GM21360 (cell line): ENCODE measurements at regions not wholly inside any gene's neighbourhood (a gene's known extent, or its start where the extent isn't known, plus 50 kb on each side); places are given as distances from the start of the nearest gene placed in this dataset.

Experiments used
- ATAC-seq: cut with Tn5 transposase; IDR thresholded peaks from one replicate; pipeline ENCODE4 v1.9.1; 2021; ENCODE audit warnings: mild to moderate bottlenecking, moderate library complexity; ENCODE audit not compliant: unreplicated experiment

DNA sequence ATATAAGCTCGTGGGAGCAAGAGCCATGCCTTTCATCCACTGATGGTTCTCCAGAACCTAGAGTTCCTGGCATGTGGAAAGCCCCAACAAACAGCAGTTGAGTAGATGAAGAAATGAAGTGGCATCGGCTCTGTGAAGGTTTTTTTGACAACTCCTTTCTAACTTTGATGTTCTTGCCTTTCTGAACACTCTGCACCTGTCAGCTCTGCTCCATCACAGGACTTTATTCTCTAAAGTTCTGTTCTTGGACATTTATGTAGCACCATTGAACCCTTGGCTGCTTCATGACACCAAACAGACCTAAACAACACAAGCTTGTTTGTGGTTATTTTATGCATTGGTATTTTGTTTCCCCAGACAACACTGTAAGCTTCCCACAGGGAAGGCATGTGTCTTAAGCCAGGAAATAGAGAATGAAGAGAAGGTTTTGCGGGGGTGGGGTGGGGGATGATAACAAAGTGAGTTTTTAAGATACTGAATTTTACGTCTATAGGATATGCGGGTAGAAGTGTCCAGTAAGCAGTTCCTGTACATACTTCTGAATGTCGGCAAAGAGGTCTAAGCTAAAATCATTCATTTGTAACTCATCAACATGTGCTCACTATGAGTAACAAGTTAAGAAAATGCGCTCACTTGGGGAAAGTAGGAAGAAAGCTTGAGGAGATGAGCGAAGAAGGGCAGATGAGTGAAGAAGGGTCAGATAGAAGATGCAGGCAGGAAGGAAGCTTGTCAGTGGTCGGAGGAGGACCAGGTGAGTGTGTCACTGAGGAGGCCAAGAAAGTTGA is 146.0 kb upstream of the PLEKHG7 start:
- ATAC-seq, result no peak

- no peak for ATAC-seq
Measured at GRCh38 chr12:92556141-92556540, 146.6 kb upstream of the PLEKHG7 start.

- ATAC-seq, result no peak
Measured at GRCh38 chr12:92554158-92555073, 148.4 kb upstream of the PLEKHG7 start.

GRCh38 chr12:92553389-92553788 is 149.4 kb upstream of the PLEKHG7 start:
- no peak for ATAC-seq

DNA sequence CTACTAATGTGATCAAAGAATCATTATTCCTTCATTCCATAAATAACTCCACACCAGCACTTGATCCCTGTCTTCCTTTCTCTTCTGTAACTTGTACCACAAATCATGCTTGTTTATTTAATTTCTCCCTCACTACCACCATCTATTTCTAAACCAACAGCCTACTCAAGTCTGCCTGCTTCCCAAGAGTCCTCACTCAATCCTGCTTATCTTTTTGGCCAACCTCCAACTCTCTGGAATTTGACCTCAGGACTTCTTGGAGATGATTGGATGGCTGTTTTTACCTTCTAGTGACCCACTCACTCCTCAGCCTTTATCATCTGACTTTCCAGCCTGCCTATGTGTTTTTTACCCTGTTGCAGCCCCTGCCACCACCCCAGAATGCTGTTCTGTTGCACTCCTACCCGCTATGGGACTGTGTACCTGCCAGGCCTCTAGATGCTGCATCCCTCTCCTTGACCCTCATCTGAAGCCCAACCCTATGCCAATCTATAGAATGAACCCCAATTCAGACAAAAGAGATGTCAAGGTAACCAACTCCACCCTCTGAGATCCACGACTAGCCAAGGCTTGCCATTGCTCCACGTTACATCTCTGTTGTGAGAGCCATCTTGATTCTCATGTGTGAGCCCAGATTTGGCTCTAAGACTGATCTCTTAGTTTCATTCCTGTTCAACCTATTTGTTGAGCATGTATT is 150.2 kb upstream of the PLEKHG7 start:
- no peak for ATAC-seq

- peak; percentile 74 for ATAC-seq
Measured at GRCh38 chr12:92551853-92552397, 150.9 kb upstream of the PLEKHG7 start.

- no peak for ATAC-seq
Measured at GRCh38 chr12:92551210-92551609, 151.6 kb upstream of the PLEKHG7 start.

- no peak for ATAC-seq
Measured at GRCh38 chr12:92550661-92551060, 152.1 kb upstream of the PLEKHG7 start.

DNA sequence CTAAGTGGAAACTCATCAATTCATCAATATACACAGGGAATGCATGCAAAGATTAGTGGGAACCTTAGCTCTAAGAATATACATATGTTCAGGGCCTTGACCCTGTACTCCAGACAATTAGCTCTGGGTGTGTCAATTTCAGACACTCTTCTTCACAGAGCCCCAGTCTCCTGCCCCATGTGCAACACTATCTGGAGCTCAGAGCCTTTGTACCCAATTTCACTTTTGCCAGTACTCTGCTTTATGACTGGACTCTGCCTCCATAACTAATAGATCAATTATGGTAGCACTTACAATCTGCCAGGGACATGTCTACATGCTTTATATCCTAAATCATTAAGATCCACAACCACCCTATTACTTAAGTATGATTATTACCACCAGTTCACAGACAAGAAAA is 152.5 kb upstream of the PLEKHG7 start:
- no peak for ATAC-seq

- no peak for ATAC-seq
Measured at GRCh38 chr12:92549516-92549915, 153.3 kb upstream of the PLEKHG7 start.

GRCh38 chr12:92547906-92548305 is 154.9 kb upstream of the PLEKHG7 start:
- no peak for ATAC-seq

GRCh38 chr12:92547420-92547819 is 155.4 kb upstream of the PLEKHG7 start:
- no peak for ATAC-seq

DNA sequence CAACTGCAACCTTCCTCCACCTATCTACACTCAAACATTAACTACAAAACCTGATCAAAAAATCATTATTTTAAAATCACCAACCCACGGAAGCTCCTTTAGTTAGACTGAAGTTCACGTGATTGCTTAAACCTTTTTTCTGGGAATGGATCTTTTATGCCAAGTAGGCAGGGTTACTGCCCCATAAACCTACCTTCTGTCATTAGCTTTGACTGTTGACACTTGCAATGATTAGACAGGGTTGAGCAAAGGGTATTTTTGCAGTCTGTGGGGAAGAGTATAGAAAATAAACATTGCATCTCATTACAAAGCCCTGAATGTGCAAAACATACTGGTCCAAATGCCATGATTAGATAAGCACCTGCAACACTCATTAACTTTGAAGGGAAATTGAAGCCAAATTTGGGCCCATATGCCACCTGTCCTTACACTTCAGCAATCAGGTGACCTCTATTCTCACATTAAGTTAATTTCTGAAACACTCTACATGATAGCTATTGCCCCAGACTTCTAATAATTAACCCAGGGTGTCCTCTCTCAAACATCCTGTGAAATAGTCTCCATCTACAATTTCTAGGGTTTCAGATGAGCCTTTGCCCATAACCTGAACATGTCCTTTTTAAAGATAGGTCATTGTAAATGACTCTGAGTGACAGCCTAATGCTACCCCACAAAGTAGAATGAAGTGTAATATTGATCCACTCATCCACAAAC is 156.0 kb upstream of the PLEKHG7 start:
- ATAC-seq, result no peak

GRCh38 chr12:92546259-92546634 is 156.5 kb upstream of the PLEKHG7 start:
- no peak for ATAC-seq

GRCh38 chr12:92544322-92544721 is 158.5 kb upstream of the PLEKHG7 start:
- no peak for ATAC-seq

GRCh38 chr12:92543840-92544239 is 158.9 kb upstream of the PLEKHG7 start:
- no peak for ATAC-seq

DNA sequence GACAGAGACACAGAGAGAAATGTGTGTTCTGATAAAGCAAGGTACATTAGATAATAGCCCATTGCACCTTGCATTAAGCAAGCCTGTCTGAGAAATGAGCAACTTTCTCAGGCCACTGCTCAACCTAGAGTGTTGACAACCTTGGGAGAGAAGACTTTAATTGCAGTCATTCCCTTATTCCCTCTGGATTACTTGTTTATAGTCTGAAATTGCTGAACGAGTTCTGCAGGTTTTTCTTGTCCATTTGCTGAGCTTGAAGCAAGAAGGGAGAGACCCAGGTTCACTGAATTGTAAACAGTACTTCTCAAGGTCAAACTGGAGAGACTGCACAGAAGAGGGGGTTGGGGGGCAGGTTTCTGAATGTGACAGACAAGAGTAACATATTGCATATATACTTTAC is 159.4 kb upstream of the PLEKHG7 start:
- ATAC-seq, result no peak

DNA sequence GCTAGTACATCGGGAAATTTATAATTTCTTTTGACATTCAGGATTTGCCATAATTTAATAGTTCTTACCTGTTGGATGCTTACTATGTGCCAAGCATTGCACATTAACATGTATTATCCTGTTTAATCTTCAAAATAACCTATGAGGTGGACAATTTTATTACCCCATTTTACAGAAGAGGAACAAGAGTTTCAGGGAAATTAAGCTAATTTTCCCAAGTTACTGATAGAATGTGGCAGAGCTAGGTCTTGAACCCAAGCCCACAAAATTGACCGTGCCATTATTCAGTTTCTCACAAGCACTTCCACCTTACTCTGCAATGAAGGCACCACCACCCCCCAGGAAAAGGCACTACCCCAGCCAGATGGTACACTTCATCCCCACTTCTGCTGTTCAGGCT is 161.1 kb upstream of the PLEKHG7 start:
- ATAC-seq, result no peak

DNA sequence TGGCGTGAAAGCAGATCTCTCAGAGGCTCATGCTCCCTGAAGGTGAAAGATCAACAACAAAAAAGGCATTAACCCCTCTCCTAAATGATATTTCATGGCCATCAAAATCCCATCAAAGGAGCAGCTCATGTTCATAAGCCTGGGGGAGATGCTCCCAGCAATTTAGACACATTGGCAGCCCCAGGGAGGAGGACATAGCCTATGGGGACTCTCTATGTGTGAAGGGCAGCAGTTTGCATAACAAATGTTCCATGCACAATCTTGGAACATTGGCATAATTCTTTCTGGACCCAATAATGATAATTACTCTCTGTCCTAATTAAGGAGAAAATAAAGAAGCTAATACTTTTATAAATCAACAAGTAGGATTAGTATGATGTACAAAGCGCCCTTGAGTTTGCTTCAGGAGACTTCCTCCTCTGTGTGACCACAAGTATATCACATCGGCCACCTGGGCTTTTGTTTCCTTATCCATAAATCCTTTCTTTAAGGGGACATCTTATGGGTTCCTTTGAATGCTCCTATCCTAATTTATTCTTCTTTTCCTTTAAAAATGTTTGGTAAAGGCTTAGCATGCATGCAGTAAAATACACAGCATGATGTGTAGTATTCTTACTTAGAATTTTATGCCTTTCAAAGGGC is 161.9 kb upstream of the PLEKHG7 start:
- ATAC-seq, result no peak
